ENCODE measurements at regions not wholly inside any gene's neighbourhood (a gene's known extent, or its start where the extent isn't known, plus 50 kb on each side); places are given as distances from the start of the nearest gene placed in this dataset.

- DNase-seq (ENCODE audit: extremely low read depth, low read depth): no peak
Observed at GRCh38 chr9:28900406-28900805, 1327.1 kb upstream of the C9orf72 start.

GRCh38 chr9:28909526-28909925 lies 1336.2 kb upstream of the C9orf72 start:
- no peak for DNase-seq (ENCODE audit: extremely low read depth, low read depth)
- no peak for TF ChIP-seq CTCF (IDR thresholded peaks at IDR 0.05; ENCODE audit: low read depth, low read length)

More at GRCh38 chr9:28900406-28900805, 1327.1 kb upstream of the C9orf72 start:
- no peak for TF ChIP-seq CTCF (IDR thresholded peaks at IDR 0.05; ENCODE audit: low read depth, low read length)

GRCh38 chr9:28912621-28913020 lies 1339.3 kb upstream of the C9orf72 start:
- no peak for TF ChIP-seq CTCF (IDR thresholded peaks at IDR 0.05; ENCODE audit: low read depth, low read length)
- DNase-seq (ENCODE audit: extremely low read depth, low read depth): no peak

GRCh38 chr9:28915202-28915930 lies 1342.1 kb upstream of the C9orf72 start:
- no peak for DNase-seq (ENCODE audit: extremely low read depth, low read depth)

GRCh38 chr9:28916348-28916747 lies 1343.1 kb upstream of the C9orf72 start:
- no peak for TF ChIP-seq CTCF (IDR thresholded peaks at IDR 0.05; ENCODE audit: low read depth, low read length)
- DNase-seq (ENCODE audit: extremely low read depth, low read depth): no peak

More at GRCh38 chr9:28915202-28915930, 1342.1 kb upstream of the C9orf72 start:
- TF ChIP-seq CTCF (IDR thresholded peaks at IDR 0.05; ENCODE audit: low read depth, low read length): no peak

- TF ChIP-seq CTCF (IDR thresholded peaks at IDR 0.05; ENCODE audit: low read depth, low read length): no peak
- no peak for DNase-seq (ENCODE audit: extremely low read depth, low read depth)
Observed at GRCh38 chr9:28921857-28922500, 1348.7 kb upstream of the C9orf72 start.

- DNase-seq (ENCODE audit: extremely low read depth, low read depth): no peak
- TF ChIP-seq CTCF (IDR thresholded peaks at IDR 0.05; ENCODE audit: low read depth, low read length): no peak
Observed at GRCh38 chr9:28922891-28923290, 1349.6 kb upstream of the C9orf72 start.

Measured in AG09319 (cell line).